IMR-90 (cell line): ENCODE measurements at regions not wholly inside any gene's neighbourhood (a gene's known extent, or its start where the extent isn't known, plus 50 kb on each side); places are given as distances from the start of the nearest gene placed in this dataset.

Source experiments
- POLR2A ChIP-seq: IDR thresholded peaks from 2 replicates; pipeline ENCODE4 v1.6.1; 2012; ENCODE audit warnings: mild to moderate bottlenecking, low read depth, low read length
- RFX5 ChIP-seq: IDR thresholded peaks from 2 replicates; pipeline ENCODE4 v1.8.0; 2012; ENCODE audit warnings: low read depth, mild to moderate bottlenecking, low read length, moderate library complexity
- TF ChIP-seq, protein P1 (sequence below): conservative IDR thresholded peaks from 2 replicates; pipeline ENCODE4 v1.5.1; 2012; ENCODE audit warnings: mild to moderate bottlenecking, low read depth, low read length, improper control_type of control experiment

DNA sequence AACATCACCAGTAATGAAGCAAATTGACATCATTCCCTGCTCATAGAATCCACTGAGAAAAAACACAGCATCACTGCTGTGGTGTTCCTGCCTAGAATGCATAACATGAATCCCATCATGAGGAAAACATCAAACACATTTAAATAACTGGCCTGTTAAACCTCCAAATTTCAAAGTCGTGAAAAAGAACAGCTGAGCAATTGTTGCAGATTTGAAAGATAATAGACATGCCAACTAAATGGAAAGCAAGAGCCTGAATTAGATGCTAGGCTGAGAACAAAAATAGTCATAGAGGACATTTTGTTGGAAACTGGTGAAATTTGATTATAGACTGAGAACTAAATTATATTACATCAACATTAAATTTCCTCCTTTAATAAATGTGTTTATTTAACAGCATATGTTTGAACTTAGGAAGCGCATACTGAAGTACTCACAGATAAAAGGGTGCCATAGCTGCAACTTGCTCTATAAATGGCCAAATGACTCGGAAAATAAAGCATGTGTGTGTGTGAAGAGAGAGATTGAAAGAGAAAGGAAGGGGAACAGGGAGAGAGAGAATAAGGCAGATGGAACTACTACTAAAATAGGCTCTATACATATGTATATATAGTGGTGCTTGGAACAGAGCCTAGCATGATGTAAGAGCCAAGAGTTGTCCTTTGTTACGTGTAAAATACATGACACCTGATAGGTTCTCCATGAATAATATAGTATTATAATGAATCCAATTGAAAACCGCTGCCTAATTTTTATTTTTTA, 305.0 kb upstream of the MON1B start:
- TF ChIP-seq, protein P1, sequence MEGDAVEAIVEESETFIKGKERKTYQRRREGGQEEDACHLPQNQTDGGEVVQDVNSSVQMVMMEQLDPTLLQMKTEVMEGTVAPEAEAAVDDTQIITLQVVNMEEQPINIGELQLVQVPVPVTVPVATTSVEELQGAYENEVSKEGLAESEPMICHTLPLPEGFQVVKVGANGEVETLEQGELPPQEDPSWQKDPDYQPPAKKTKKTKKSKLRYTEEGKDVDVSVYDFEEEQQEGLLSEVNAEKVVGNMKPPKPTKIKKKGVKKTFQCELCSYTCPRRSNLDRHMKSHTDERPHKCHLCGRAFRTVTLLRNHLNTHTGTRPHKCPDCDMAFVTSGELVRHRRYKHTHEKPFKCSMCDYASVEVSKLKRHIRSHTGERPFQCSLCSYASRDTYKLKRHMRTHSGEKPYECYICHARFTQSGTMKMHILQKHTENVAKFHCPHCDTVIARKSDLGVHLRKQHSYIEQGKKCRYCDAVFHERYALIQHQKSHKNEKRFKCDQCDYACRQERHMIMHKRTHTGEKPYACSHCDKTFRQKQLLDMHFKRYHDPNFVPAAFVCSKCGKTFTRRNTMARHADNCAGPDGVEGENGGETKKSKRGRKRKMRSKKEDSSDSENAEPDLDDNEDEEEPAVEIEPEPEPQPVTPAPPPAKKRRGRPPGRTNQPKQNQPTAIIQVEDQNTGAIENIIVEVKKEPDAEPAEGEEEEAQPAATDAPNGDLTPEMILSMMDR = no peak
- TF ChIP-seq POLR2A = no peak
- no peak for TF ChIP-seq RFX5
